ENCODE measurements at regions not wholly inside any gene's neighbourhood (a gene's known extent, or its start where the extent isn't known, plus 50 kb on each side); places are given as distances from the start of the nearest gene placed in this dataset.
"Not testable (repeated sequence)": the region's sequence is repeated elsewhere in the genome, so short reads cannot be mapped to it uniquely, and the experiment has no call there.

- H3K4me3 ChIP-seq (ENCODE audit: insufficient read depth, low read depth, low read length): no peak overlapping the region
- H3K36me3 ChIP-seq (replicated peaks; ENCODE audit: control insufficient read depth, insufficient read depth, low read length): no peaks in the 10 kb centered on the region
- H3K27me3 ChIP-seq (ENCODE audit: control insufficient read depth, insufficient read depth, low read length): no peaks in the 10 kb centered on the region
- DNase-seq: no peak
Observed at GRCh38 chr2:187215532-187216240, 232.4 kb downstream of the CALCRL start.

- no peak for DNase-seq
- Histone ChIP-seq H3K36me3 (replicated peaks; ENCODE audit: control insufficient read depth, insufficient read depth, low read length) (no peaks in the 10 kb centered on the region), H3K4me3 (ENCODE audit: insufficient read depth, low read depth, low read length) (no peak overlapping the region), H3K27me3 (ENCODE audit: control insufficient read depth, insufficient read depth, low read length) (no peaks in the 10 kb centered on the region)
Observed at GRCh38 chr2:187214306-187214705, 233.7 kb downstream of the CALCRL start.

- H3K4me3 ChIP-seq (ENCODE audit: insufficient read depth, low read depth, low read length): no peak overlapping the region
- no peaks in the 10 kb centered on the region for H3K27me3 ChIP-seq (ENCODE audit: control insufficient read depth, insufficient read depth, low read length)
- no peak for DNase-seq
- no peaks in the 10 kb centered on the region for H3K36me3 ChIP-seq (replicated peaks; ENCODE audit: control insufficient read depth, insufficient read depth, low read length)
Observed at GRCh38 chr2:187213798-187214197, 234.3 kb downstream of the CALCRL start.

GRCh38 chr2:187210726-187211125, 237.3 kb downstream of the CALCRL start:
- no peak for DNase-seq
- no peaks in the 10 kb centered on the region for H3K36me3 ChIP-seq (replicated peaks; ENCODE audit: control insufficient read depth, insufficient read depth, low read length)

GRCh38 chr2:187208199-187208785, 239.8 kb downstream of the CALCRL start:
- H3K27me3 ChIP-seq (ENCODE audit: control insufficient read depth, insufficient read depth, low read length): no peaks in the 10 kb centered on the region
- no peak for DNase-seq
- no peak overlapping the region for H3K4me3 ChIP-seq (ENCODE audit: insufficient read depth, low read depth, low read length)
- no peaks in the 10 kb centered on the region for H3K36me3 ChIP-seq (replicated peaks; ENCODE audit: control insufficient read depth, insufficient read depth, low read length)

More at GRCh38 chr2:187210726-187211125, 237.3 kb downstream of the CALCRL start:
- Histone ChIP-seq H3K27me3 (ENCODE audit: control insufficient read depth, insufficient read depth, low read length) (no peaks in the 10 kb centered on the region), H3K4me3 (ENCODE audit: insufficient read depth, low read depth, low read length) (no peak overlapping the region)

GRCh38 chr2:187207126-187207525, 240.9 kb downstream of the CALCRL start:
- no peaks in the 10 kb centered on the region for H3K36me3 ChIP-seq (replicated peaks; ENCODE audit: control insufficient read depth, insufficient read depth, low read length)
- DNase-seq: no peak
- H3K27me3 ChIP-seq (ENCODE audit: control insufficient read depth, insufficient read depth, low read length): no peaks in the 10 kb centered on the region
- no peak overlapping the region for H3K4me3 ChIP-seq (ENCODE audit: insufficient read depth, low read depth, low read length)

GRCh38 chr2:187206471-187206870, 241.6 kb downstream of the CALCRL start:
- no peak for DNase-seq
- Histone ChIP-seq H3K4me3 (ENCODE audit: insufficient read depth, low read depth, low read length) (no peak overlapping the region), H3K27me3 (ENCODE audit: control insufficient read depth, insufficient read depth, low read length) (no peaks in the 10 kb centered on the region), H3K36me3 (replicated peaks; ENCODE audit: control insufficient read depth, insufficient read depth, low read length) (no peaks in the 10 kb centered on the region)

GRCh38 chr2:187206071-187206470, 242.0 kb downstream of the CALCRL start:
- no peak overlapping the region for H3K4me3 ChIP-seq (ENCODE audit: insufficient read depth, low read depth, low read length)
- no peaks in the 10 kb centered on the region for H3K36me3 ChIP-seq (replicated peaks; ENCODE audit: control insufficient read depth, insufficient read depth, low read length)
- H3K27me3 ChIP-seq (ENCODE audit: control insufficient read depth, insufficient read depth, low read length): no peaks in the 10 kb centered on the region
- no peak for DNase-seq

- no peaks in the 10 kb centered on the region for H3K36me3 ChIP-seq (replicated peaks; ENCODE audit: control insufficient read depth, insufficient read depth, low read length)
- H3K27me3 ChIP-seq (ENCODE audit: control insufficient read depth, insufficient read depth, low read length): no peaks in the 10 kb centered on the region
- no peak overlapping the region for H3K4me3 ChIP-seq (ENCODE audit: insufficient read depth, low read depth, low read length)
- DNase-seq: no peak
Observed at GRCh38 chr2:187198136-187198535, 249.9 kb downstream of the CALCRL start.

GRCh38 chr2:187194049-187194448, 254.0 kb downstream of the CALCRL start:
- Histone ChIP-seq H3K27me3 (ENCODE audit: control insufficient read depth, insufficient read depth, low read length) (no peaks in the 10 kb centered on the region), H3K4me3 (ENCODE audit: insufficient read depth, low read depth, low read length) (no peak overlapping the region), H3K36me3 (replicated peaks; ENCODE audit: control insufficient read depth, insufficient read depth, low read length) (no peaks in the 10 kb centered on the region)
- DNase-seq: no peak

- Histone ChIP-seq H3K36me3 (replicated peaks; ENCODE audit: control insufficient read depth, insufficient read depth, low read length) (no peaks in the 10 kb centered on the region), H3K4me3 (ENCODE audit: insufficient read depth, low read depth, low read length) (no peak overlapping the region), H3K27me3 (ENCODE audit: control insufficient read depth, insufficient read depth, low read length) (no peaks in the 10 kb centered on the region)
- DNase-seq: no peak
Observed at GRCh38 chr2:187188783-187189631, 259.0 kb downstream of the CALCRL start.

- Histone ChIP-seq H3K27me3 (ENCODE audit: control insufficient read depth, insufficient read depth, low read length) (no peaks in the 10 kb centered on the region), H3K4me3 (ENCODE audit: insufficient read depth, low read depth, low read length) (no peak overlapping the region), H3K36me3 (replicated peaks; ENCODE audit: control insufficient read depth, insufficient read depth, low read length) (no peaks in the 10 kb centered on the region)
- DNase-seq: no peak
Observed at GRCh38 chr2:187187519-187187918, 260.5 kb downstream of the CALCRL start.

- no peak for DNase-seq
- no peaks in the 10 kb centered on the region for H3K27me3 ChIP-seq (ENCODE audit: control insufficient read depth, insufficient read depth, low read length)
- H3K36me3 ChIP-seq (replicated peaks; ENCODE audit: control insufficient read depth, insufficient read depth, low read length): no peaks in the 10 kb centered on the region
- no peak overlapping the region for H3K4me3 ChIP-seq (ENCODE audit: insufficient read depth, low read depth, low read length)
Observed at GRCh38 chr2:187180529-187180928, 267.5 kb downstream of the CALCRL start.

GRCh38 chr2:187178876-187179275, 269.2 kb downstream of the CALCRL start:
- not testable (repeated sequence) for H3K4me3 ChIP-seq (ENCODE audit: insufficient read depth, low read depth, low read length); H3K27me3 ChIP-seq (ENCODE audit: control insufficient read depth, insufficient read depth, low read length); H3K36me3 ChIP-seq (replicated peaks; ENCODE audit: control insufficient read depth, insufficient read depth, low read length); DNase-seq

- H3K4me3 ChIP-seq (ENCODE audit: insufficient read depth, low read depth, low read length): no peak overlapping the region
- no peaks in the 10 kb centered on the region for H3K27me3 ChIP-seq (ENCODE audit: control insufficient read depth, insufficient read depth, low read length)
- H3K36me3 ChIP-seq (replicated peaks; ENCODE audit: control insufficient read depth, insufficient read depth, low read length): no peaks in the 10 kb centered on the region
- DNase-seq: no peak
Observed at GRCh38 chr2:187177253-187177652, 270.8 kb downstream of the CALCRL start.
